GM21367 (cell line): ENCODE measurements at regions not wholly inside any gene's neighbourhood (a gene's known extent, or its start where the extent isn't known, plus 50 kb on each side); places are given as distances from the start of the nearest gene placed in this dataset.
"Not testable (repeated sequence)": the region's sequence is repeated elsewhere in the genome, so short reads cannot be mapped to it uniquely, and the experiment has no call there.

Source experiments
- ATAC-seq: cut with Tn5 transposase; IDR thresholded peaks from one replicate; pipeline ENCODE4 v1.9.1; 2021; ENCODE audit not compliant: unreplicated experiment

- no peak for ATAC-seq
Observed at GRCh38 chr6:166703149-166703710, 76.2 kb upstream of the RPS6KA2 start.

GRCh38 chr6:166701424-166701823 lies 74.4 kb upstream of the RPS6KA2 start:
- not testable (repeated sequence) for ATAC-seq

- not testable (repeated sequence) for ATAC-seq
Observed at GRCh38 chr6:166700871-166701270, 73.8 kb upstream of the RPS6KA2 start.

GRCh38 chr6:166697113-166697512 lies 70.1 kb upstream of the RPS6KA2 start:
- ATAC-seq = no peak

- ATAC-seq = no peak
Observed at GRCh38 chr6:166693880-166694279, 66.8 kb upstream of the RPS6KA2 start.

GRCh38 chr6:166692723-166693302 lies 65.8 kb upstream of the RPS6KA2 start:
- ATAC-seq = no peak

- no peak for ATAC-seq
Observed at GRCh38 chr6:166691746-166692145, 64.7 kb upstream of the RPS6KA2 start.

GRCh38 chr6:166691199-166691598 lies 64.1 kb upstream of the RPS6KA2 start:
- ATAC-seq = no peak

GRCh38 chr6:166689687-166690086 lies 62.6 kb upstream of the RPS6KA2 start:
- ATAC-seq = no peak

- ATAC-seq = no peak
Observed at GRCh38 chr6:166688901-166689300, 61.9 kb upstream of the RPS6KA2 start.

GRCh38 chr6:166687879-166688205 lies 60.8 kb upstream of the RPS6KA2 start:
- ATAC-seq = no peak

- no peak for ATAC-seq
Observed at GRCh38 chr6:166687070-166687878, 60.2 kb upstream of the RPS6KA2 start.

- ATAC-seq = no peak
Observed at GRCh38 chr6:166686317-166686716, 59.3 kb upstream of the RPS6KA2 start.

GRCh38 chr6:166684866-166685265 lies 57.8 kb upstream of the RPS6KA2 start:
- no peak for ATAC-seq

- no peak for ATAC-seq
Observed at GRCh38 chr6:166684170-166684569, 57.1 kb upstream of the RPS6KA2 start.

- no peak for ATAC-seq
Observed at GRCh38 chr6:166683477-166683876, 56.4 kb upstream of the RPS6KA2 start.

- no peak for ATAC-seq
Observed at GRCh38 chr6:166679566-166679965, 52.5 kb upstream of the RPS6KA2 start.

GRCh38 chr6:166678426-166678825 lies 51.4 kb upstream of the RPS6KA2 start:
- ATAC-seq = no peak

GRCh38 chr6:166677941-166678340 lies 50.9 kb upstream of the RPS6KA2 start:
- ATAC-seq = no peak
